SK-N-SH (cell line): ENCODE measurements at regions not wholly inside any gene's neighbourhood (a gene's known extent, or its start where the extent isn't known, plus 50 kb on each side); places are given as distances from the start of the nearest gene placed in this dataset.

Source experiments
- CTCF ChIA-PET: fragments of 300-600, 350-600 bp; formaldehyde crosslinking; extraction: SDS; loops from one replicate; lab custom pipeline; 2021; lab: Yijun Ruan, JAX
- POLR2A ChIA-PET: fragments of 350-600 bp; sonication (Branson Sonifier 250); formaldehyde crosslinking; extraction: SDS; loops from one replicate; lab custom pipeline; 2020; ENCODE audit warnings: antibody characterized with exemption, inconsistent platforms; lab: Yijun Ruan, JAX
- DNase-seq: peaks from one replicate; pipeline ENCODE4 v3.0.0; 2012
- H2AFZ ChIP-seq: fragments of 200-600 bp; sonication (generic); 2 replicates; pipeline ENCODE4 v1.8.1; 2016; ENCODE audit warnings: antibody characterized with exemption, mild to moderate bottlenecking, low read depth
- H3F3A ChIP-seq: fragments of 200-600 bp; sonication (generic); replicated peaks from 2 replicates; pipeline ENCODE3; 2016; ENCODE audit warnings: antibody characterized with exemption, mild to moderate bottlenecking; ENCODE audit not compliant: insufficient read depth
- H3K27ac ChIP-seq, 2 experiments: fragments of 200-500 bp in 1 of 2; fragments of 200-600 bp in 1 of 2; sonication (Bioruptor generic) in 1 of 2; sonication (generic), shearing (Covaris generic) in 1 of 2; 2 replicates each; pipeline versions ENCODE4 v1.5.1 to v1.6.1; 2014 to 2016; ENCODE audit warnings: low read depth in 2 of 2, inconsistent platforms in 1 of 2, low read length in 1 of 2, mild to moderate bottlenecking in 1 of 2, mixed read lengths in 1 of 2
- H3K27me3 ChIP-seq: fragments of 200-600 bp; sonication (generic), shearing (Covaris generic); 2 replicates; pipeline ENCODE4 v1.6.1; 2016; ENCODE audit warnings: mixed run types; ENCODE audit not compliant: insufficient read depth
- H3K36me3 ChIP-seq, 2 experiments: fragments of 200-500 bp in 1 of 2; fragments of 200-600 bp in 1 of 2; sonication (Bioruptor generic) in 1 of 2; sonication (generic) in 1 of 2; replicated peaks in 1 of 2; 2 replicates each; pipeline versions ENCODE3 to v1.5.1; 2014 to 2016; ENCODE audit warnings: low read length in 1 of 2, mild to moderate bottlenecking in 1 of 2; ENCODE audit not compliant: insufficient read depth in 2 of 2, control insufficient read depth in 1 of 2
- H3K4me1 ChIP-seq, 2 experiments: fragments of 200-500 bp in 1 of 2; fragments of 200-600 bp in 1 of 2; sonication (Bioruptor generic) in 1 of 2; sonication (generic), shearing (Covaris generic) in 1 of 2; 2 replicates each; pipeline versions ENCODE4 v1.5.1 to v1.6.1; 2014 to 2016; ENCODE audit warnings: low read depth in 1 of 2, low read length in 1 of 2, mixed run types in 1 of 2; ENCODE audit not compliant: insufficient read depth in 2 of 2, control insufficient read depth in 1 of 2
- H3K4me2 ChIP-seq: fragments of 200-600 bp; sonication (generic), shearing (Covaris generic); 2 replicates; pipeline ENCODE4 v1.6.1; 2017; ENCODE audit warnings: mixed run types
- H3K4me3 ChIP-seq, 2 experiments: fragments of 200-500 bp in 1 of 2; fragments of 200-600 bp in 1 of 2; sonication (Bioruptor generic) in 1 of 2; sonication (generic), shearing (Covaris generic) in 1 of 2; 2 replicates each; pipeline versions ENCODE4 v1.5.1 to v1.8.1; 2014 to 2016; ENCODE audit warnings: low read depth in 2 of 2, inconsistent platforms in 1 of 2, low read length in 1 of 2, mild to moderate bottlenecking in 1 of 2, mixed read lengths in 1 of 2, moderate library complexity in 1 of 2
- H3K79me2 ChIP-seq: fragments of 200-600 bp; sonication (generic); 2 replicates; pipeline ENCODE4 v1.8.1; 2017; ENCODE audit warnings: mild to moderate bottlenecking; ENCODE audit not compliant: insufficient read depth
- H3K9ac ChIP-seq: fragments of 200-600 bp; sonication (generic); 2 replicates; pipeline ENCODE4 v1.6.1; 2017; ENCODE audit warnings: mixed run types
- H3K9me2 ChIP-seq: fragments of 200-600 bp; sonication (generic); 2 replicates; pipeline ENCODE4 v1.6.1; 2017; ENCODE audit warnings: mixed run types
- H3K9me3 ChIP-seq: fragments of 200-600 bp; sonication (generic); 2 replicates; pipeline ENCODE4 v1.6.1; 2017; ENCODE audit warnings: mixed run types, mild to moderate bottlenecking, moderate library complexity
- H4K20me1 ChIP-seq: fragments of 200-600 bp; sonication (generic); 2 replicates; pipeline ENCODE4 v1.6.1; 2017; ENCODE audit warnings: mild to moderate bottlenecking, mixed run types; ENCODE audit not compliant: insufficient read depth
- CTCF ChIP-seq: fragments of 200-600 bp; sonication (generic); IDR thresholded peaks from 2 replicates; pipeline ENCODE4 v1.6.1; 2017; ENCODE audit warnings: antibody characterized with exemption, mild to moderate bottlenecking, moderate library complexity
- FOSL2 ChIP-seq: IDR thresholded peaks from 2 replicates; pipeline ENCODE4 v1.4.0; 2012; ENCODE audit warnings: low read depth, mild to moderate bottlenecking, moderate library complexity, borderline replicate concordance
- IRF3 ChIP-seq: fragments of 150-350 bp; IDR thresholded peaks from 2 replicates; pipeline ENCODE4 v1.6.1; 2016; ENCODE audit warnings: mild to moderate bottlenecking, low read depth, low read length
- JUND ChIP-seq: IDR thresholded peaks from 2 replicates; pipeline ENCODE4 v1.4.0; 2012
- PBX3 ChIP-seq: IDR thresholded peaks from 2 replicates; pipeline ENCODE4; 2012
- REST ChIP-seq: IDR thresholded peaks from 2 replicates; pipeline ENCODE4 v1.6.1; 2012; ENCODE audit warnings: mild to moderate bottlenecking, low read depth, low read length, moderate library complexity
- RFX5 ChIP-seq: IDR thresholded peaks from 2 replicates; pipeline ENCODE4 v1.6.1; 2012; ENCODE audit warnings: mild to moderate bottlenecking, improper control_type of control experiment, low read length
- SMC3 ChIP-seq: IDR thresholded peaks from 2 replicates; pipeline ENCODE4 v1.6.1; 2012; ENCODE audit warnings: low read depth, low read length, improper control_type of control experiment
- TAF1 ChIP-seq: IDR thresholded peaks from 2 replicates; pipeline ENCODE4 v1.6.1; 2012; ENCODE audit warnings: low read depth, mild to moderate bottlenecking, low read length, moderate library complexity, borderline replicate concordance
- TCF12 ChIP-seq: IDR thresholded peaks from 2 replicates; pipeline ENCODE4 v1.4.0; 2012
- TEAD4 ChIP-seq: IDR thresholded peaks from 2 replicates; pipeline ENCODE4 v1.4.0; 2012; ENCODE audit warnings: mild to moderate bottlenecking, borderline replicate concordance; ENCODE audit not compliant: insufficient read depth
- USF2 ChIP-seq: fragments of 150-350 bp; IDR thresholded peaks from 2 replicates; pipeline ENCODE4 v1.6.1; 2017; ENCODE audit warnings: antibody characterized with exemption, low read length, low read depth, borderline replicate concordance
- YY1 ChIP-seq: IDR thresholded peaks from 2 replicates; pipeline ENCODE4 v1.4.0; 2012; ENCODE audit warnings: low read depth, mild to moderate bottlenecking
- WGBS: methylation state at CpG from one replicate; pipeline ENCODE4 v1.1.6; 2017; ENCODE audit warnings: low lambda C conversion rate; 5-methylcytosine and 5-hydroxymethylcytosine counted together

- no peaks in the 10 kb centered on the region for H4K20me1 ChIP-seq
- CTCF ChIA-PET = interaction anchor here (0.9 kb wide), 1 partner anchor 13 kb away, joined by 4 read pairs; no protein-coding TSS in a partner anchor
Measured at GRCh38 chr12:74317741-74318140, 219.9 kb upstream of the ATXN7L3B start.

More at GRCh38 chr12:74317741-74318140, 219.9 kb upstream of the ATXN7L3B start:
- no peak overlapping the region for H3K4me2 ChIP-seq
- no peaks in the 10 kb centered on the region for H3K9me2 ChIP-seq
- H3K4me3 ChIP-seq = no peak overlapping the region
- no peak overlapping the region for H2AFZ ChIP-seq
- no peaks in the 10 kb centered on the region for H3F3A ChIP-seq
- H3K4me1 ChIP-seq = peaks cover 0 to 5% of the 10 kb centered on the region in 2 experiments; a peak in 1 of 4 replicates
- H3K27ac ChIP-seq = no peak overlapping the region
- H3K36me3 ChIP-seq = no peaks in the 10 kb centered on the region
- H3K9me3 ChIP-seq = no peaks in the 10 kb centered on the region
- POLR2A ChIA-PET = no interaction called here
- H3K27me3 ChIP-seq = no peaks in the 10 kb centered on the region; the same call in 1 of the 2 replicates
- no peaks in the 10 kb centered on the region for H3K79me2 ChIP-seq
- TF ChIP-seq YY1 (no peak), USF2 (no peak), TAF1 (no peak), TCF12 (no peak), FOSL2 (no peak), IRF3 (no peak), CTCF (no peak), REST (no peak), TEAD4 (no peak), SMC3 (no peak), JUND (no peak), RFX5 (no peak), PBX3 (no peak)
- H3K9ac ChIP-seq = no peak overlapping the region
- WGBS = 4% methylated on average over 1 of the region's 1 CpG
- no peak for DNase-seq
